ENCODE measurements at regions not wholly inside any gene's neighbourhood (a gene's known extent, or its start where the extent isn't known, plus 50 kb on each side); places are given as distances from the start of the nearest gene placed in this dataset.

DNA sequence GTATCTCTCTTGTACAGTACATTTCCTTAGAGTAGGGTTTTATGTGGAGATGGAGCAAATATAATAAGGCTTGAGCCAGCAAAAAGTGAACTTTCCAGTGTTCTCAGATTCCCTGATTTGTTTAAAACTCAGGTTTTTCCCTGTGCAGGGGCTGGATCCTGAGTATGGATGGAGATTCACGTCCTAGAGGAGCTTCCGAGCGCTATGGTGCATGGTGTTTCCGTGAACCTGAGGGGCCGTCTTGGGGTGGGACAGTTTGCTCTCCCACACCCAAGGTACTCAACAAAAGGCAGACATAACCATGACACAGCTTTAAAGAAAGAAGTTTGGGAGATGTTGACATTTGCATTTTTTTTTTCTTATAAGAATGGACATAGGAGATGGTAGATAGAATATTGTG lies 122.5 kb downstream of the SEC23IP start:
- Histone ChIP-seq H3K4me1 (ENCODE audit: control insufficient read depth in 2 of 2, insufficient read depth in 2 of 2, low read length in 2 of 2) (no peaks in the 10 kb centered on the region), H3K9me3 (ENCODE audit: control insufficient read depth in 2 of 2, insufficient read depth in 1 of 2, low read length in 1 of 2) (no peaks in the 10 kb centered on the region), H3K27ac (ENCODE audit: low read depth in 1 of 2, low read length in 1 of 2) (no peak overlapping the region), H3K27me3 (ENCODE audit: control insufficient read depth in 2 of 2, insufficient read depth in 1 of 2, low read length in 1 of 2) (peaks cover 0 to 14% of the 10 kb centered on the region in 2 donors), H3K4me3 (ENCODE audit: low read length in 2 of 2) (no peak overlapping the region), H3K36me3 (ENCODE audit: control insufficient read depth in 2 of 2, insufficient read depth in 2 of 2, low read length in 1 of 2) (no peaks in the 10 kb centered on the region)
- DNase-seq (ENCODE audit: low read depth in 6 of 9, low spot score in 9 of 9), result no peak
- WGBS, result 95% methylated on average over 5 of the region's 5 CpGs

DNA sequence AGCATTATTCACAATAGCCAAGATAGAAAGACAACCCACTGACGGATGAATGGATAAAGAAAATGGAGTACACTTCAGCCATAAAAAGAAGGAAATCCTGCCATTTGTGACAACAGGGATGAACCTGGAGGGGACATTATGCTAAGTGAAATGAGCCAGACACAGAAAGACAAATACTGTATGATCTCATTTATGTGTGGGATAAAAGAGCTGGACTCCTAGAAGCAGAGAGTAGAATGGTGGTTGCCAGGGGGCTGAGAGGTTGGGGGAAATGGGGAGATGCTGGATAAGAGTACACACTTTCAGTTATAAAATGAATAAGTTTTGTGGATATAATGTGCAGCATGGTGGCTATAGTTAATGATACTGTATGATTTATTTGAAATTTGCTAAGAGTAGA lies 124.4 kb downstream of the SEC23IP start:
- 98% methylated on average over 1 of the region's 1 CpG for WGBS
- no peak overlapping the region for H3K27ac ChIP-seq (ENCODE audit: low read depth in 1 of 2, low read length in 1 of 2)
- DNase-seq (ENCODE audit: low read depth in 6 of 9, low spot score in 9 of 9), result no peak
- no peak overlapping the region for H3K4me3 ChIP-seq (ENCODE audit: low read length in 2 of 2)
- peaks cover 0 to 2% of the 10 kb centered on the region in 2 donors for H3K27me3 ChIP-seq (ENCODE audit: control insufficient read depth in 2 of 2, insufficient read depth in 1 of 2, low read length in 1 of 2)
- H3K36me3 ChIP-seq (ENCODE audit: control insufficient read depth in 2 of 2, insufficient read depth in 2 of 2, low read length in 1 of 2), result no peaks in the 10 kb centered on the region
- no peaks in the 10 kb centered on the region for H3K4me1 ChIP-seq (ENCODE audit: control insufficient read depth in 2 of 2, insufficient read depth in 2 of 2, low read length in 2 of 2)
- no peaks in the 10 kb centered on the region for H3K9me3 ChIP-seq (ENCODE audit: control insufficient read depth in 2 of 2, insufficient read depth in 1 of 2, low read length in 1 of 2)

DNA sequence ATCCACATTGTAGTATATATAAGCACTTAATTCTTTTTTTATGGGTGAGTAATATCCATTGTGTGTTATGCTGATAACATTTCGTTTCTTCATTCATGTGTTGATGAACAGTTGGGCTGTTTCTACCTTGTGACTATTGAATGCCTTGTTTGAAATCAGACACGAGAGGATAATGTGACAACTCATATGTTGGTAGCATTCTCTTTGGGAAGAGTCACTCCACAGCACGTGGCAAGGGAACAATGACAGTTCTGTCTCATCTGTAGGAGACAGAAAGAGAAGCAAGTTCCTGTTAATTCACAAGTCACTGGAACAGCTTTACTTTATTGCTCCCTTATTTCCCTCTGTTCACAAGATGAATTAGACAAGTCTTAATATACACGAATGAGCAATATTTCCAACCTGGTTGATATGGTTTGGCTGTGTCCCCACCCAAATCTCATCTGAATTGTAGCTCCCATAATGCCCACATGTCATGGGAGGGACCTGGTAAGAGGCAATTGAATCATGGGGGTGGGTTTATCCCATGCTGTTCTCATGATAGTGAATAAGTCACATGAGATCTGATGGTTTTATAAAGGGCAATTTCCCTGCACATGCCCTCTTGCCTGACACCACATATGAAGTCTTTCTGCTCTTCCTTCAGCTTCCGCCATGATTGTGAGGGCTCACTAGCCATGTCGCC lies 125.3 kb downstream of the SEC23IP start:
- Histone ChIP-seq H3K27me3 (ENCODE audit: control insufficient read depth in 2 of 2, insufficient read depth in 1 of 2, low read length in 1 of 2) (no peaks in the 10 kb centered on the region), H3K9me3 (ENCODE audit: control insufficient read depth in 2 of 2, insufficient read depth in 1 of 2, low read length in 1 of 2) (no peaks in the 10 kb centered on the region), H3K4me3 (ENCODE audit: low read length in 2 of 2) (no peak overlapping the region), H3K36me3 (ENCODE audit: control insufficient read depth in 2 of 2, insufficient read depth in 2 of 2, low read length in 1 of 2) (no peaks in the 10 kb centered on the region), H3K4me1 (ENCODE audit: control insufficient read depth in 2 of 2, insufficient read depth in 2 of 2, low read length in 2 of 2) (no peaks in the 10 kb centered on the region), H3K27ac (ENCODE audit: low read depth in 1 of 2, low read length in 1 of 2) (no peak overlapping the region)
- 79% methylated on average over 6 of the region's 6 CpGs for WGBS
- no peak for DNase-seq (ENCODE audit: low read depth in 6 of 9, low spot score in 9 of 9)

DNA sequence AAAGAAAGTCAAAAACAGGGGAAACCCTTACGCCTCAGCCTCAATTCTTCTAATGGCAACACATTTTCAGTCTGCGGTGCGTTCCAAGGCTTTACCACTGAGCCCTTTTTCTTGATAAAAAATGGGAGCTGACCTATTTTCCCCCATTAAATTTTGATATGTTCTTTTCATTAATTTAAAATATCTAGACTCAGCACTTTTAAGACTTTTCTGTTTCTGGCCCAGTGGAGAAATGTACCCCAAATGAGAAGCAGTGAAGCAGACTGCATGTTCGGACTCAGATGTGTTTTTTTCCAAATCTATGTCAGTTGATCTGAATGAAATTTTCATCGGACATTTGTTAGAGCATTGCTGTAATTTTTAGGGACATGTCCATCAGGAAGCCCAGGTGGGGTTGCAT lies 126.2 kb downstream of the SEC23IP start:
- WGBS, result 96% methylated on average over 5 of the region's 5 CpGs
- Histone ChIP-seq H3K36me3 (ENCODE audit: control insufficient read depth in 2 of 2, insufficient read depth in 2 of 2, low read length in 1 of 2) (no peaks in the 10 kb centered on the region), H3K27ac (ENCODE audit: low read depth in 1 of 2, low read length in 1 of 2) (no peak overlapping the region), H3K4me1 (ENCODE audit: control insufficient read depth in 2 of 2, insufficient read depth in 2 of 2, low read length in 2 of 2) (no peaks in the 10 kb centered on the region), H3K27me3 (ENCODE audit: control insufficient read depth in 2 of 2, insufficient read depth in 1 of 2, low read length in 1 of 2) (no peaks in the 10 kb centered on the region), H3K4me3 (ENCODE audit: low read length in 2 of 2) (no peak overlapping the region), H3K9me3 (ENCODE audit: control insufficient read depth in 2 of 2, insufficient read depth in 1 of 2, low read length in 1 of 2) (no peaks in the 10 kb centered on the region)
- DNase-seq (ENCODE audit: low read depth in 6 of 9, low spot score in 9 of 9), result no peak

DNA sequence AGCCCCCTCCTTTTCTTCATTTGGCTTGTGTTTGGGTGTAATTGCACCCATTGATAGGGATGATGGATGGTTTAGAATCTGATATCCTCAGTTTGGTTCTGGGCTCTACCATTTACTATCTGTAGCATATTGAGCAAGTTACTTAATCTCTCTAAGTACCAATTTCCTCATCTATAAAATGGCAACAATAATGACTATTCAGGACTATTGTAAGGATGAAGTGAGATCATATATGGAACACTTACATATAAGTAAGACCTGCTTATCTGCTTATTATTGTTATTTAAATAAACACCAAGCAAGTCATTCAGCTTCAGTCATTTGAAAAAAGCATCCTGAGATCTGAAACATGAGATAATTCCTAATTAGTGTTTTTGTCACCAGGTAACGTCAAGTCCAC lies 127.0 kb downstream of the SEC23IP start:
- H3K9me3 ChIP-seq (ENCODE audit: control insufficient read depth in 2 of 2, insufficient read depth in 1 of 2, low read length in 1 of 2), result no peaks in the 10 kb centered on the region
- DNase-seq (ENCODE audit: low read depth in 6 of 9, low spot score in 9 of 9), result no peak
- H3K27me3 ChIP-seq (ENCODE audit: control insufficient read depth in 2 of 2, insufficient read depth in 1 of 2, low read length in 1 of 2), result no peaks in the 10 kb centered on the region
- WGBS, result 78% methylated on average over 1 of the region's 1 CpG
- H3K27ac ChIP-seq (ENCODE audit: low read depth in 1 of 2, low read length in 1 of 2), result no peak overlapping the region
- no peaks in the 10 kb centered on the region for H3K36me3 ChIP-seq (ENCODE audit: control insufficient read depth in 2 of 2, insufficient read depth in 2 of 2, low read length in 1 of 2)
- H3K4me3 ChIP-seq (ENCODE audit: low read length in 2 of 2), result no peak overlapping the region
- no peaks in the 10 kb centered on the region for H3K4me1 ChIP-seq (ENCODE audit: control insufficient read depth in 2 of 2, insufficient read depth in 2 of 2, low read length in 2 of 2)

DNA sequence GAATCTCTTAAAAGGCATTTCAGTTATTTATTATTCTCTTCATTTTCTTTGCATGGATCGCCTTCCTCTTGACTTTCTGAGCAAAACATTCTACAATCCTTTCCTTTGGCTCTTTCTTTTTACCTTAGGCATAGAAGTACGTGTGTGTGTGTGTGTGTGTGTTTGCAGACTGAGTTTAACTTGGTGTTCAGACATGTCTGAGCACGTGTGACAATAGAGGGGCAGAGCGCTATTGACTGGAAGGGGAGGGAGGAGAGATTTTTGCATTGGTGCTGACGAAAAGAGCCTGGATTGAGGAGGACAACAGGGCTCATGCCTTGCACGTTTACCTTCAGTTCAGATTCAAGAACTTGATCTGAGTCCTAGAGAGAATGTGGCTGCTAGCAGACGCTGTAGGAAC lies 129.8 kb downstream of the SEC23IP start:
- Histone ChIP-seq H3K27me3 (ENCODE audit: control insufficient read depth in 2 of 2, insufficient read depth in 1 of 2, low read length in 1 of 2) (no peaks in the 10 kb centered on the region), H3K4me1 (ENCODE audit: control insufficient read depth in 2 of 2, insufficient read depth in 2 of 2, low read length in 2 of 2) (no peaks in the 10 kb centered on the region), H3K9me3 (ENCODE audit: control insufficient read depth in 2 of 2, insufficient read depth in 1 of 2, low read length in 1 of 2) (no peaks in the 10 kb centered on the region), H3K4me3 (ENCODE audit: low read length in 2 of 2) (no peak overlapping the region), H3K36me3 (ENCODE audit: control insufficient read depth in 2 of 2, insufficient read depth in 2 of 2, low read length in 1 of 2) (no peaks in the 10 kb centered on the region), H3K27ac (ENCODE audit: low read depth in 1 of 2, low read length in 1 of 2) (no peak overlapping the region)
- no peak for DNase-seq (ENCODE audit: low read depth in 6 of 9, low spot score in 9 of 9)
- 81% methylated on average over 7 of the region's 7 CpGs for WGBS

DNA sequence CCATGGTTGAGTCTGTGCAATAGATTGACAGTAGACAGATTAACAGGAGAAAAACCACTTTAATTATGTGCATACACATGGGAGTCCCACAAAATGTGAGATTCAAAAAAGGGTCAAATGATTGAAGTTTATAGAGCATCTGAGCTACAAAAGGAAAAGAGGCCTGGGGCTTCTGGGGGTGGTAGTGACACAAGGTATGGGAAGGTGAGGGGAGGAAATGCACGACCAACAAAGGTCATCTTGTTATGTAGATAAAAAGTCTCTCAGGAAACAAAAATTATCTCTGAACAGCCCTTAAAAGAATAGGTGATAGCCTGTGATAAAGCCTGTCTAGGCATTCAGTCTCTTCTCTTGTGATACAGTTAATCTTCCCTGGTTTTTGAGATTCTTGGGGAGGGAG lies 141.7 kb downstream of the SEC23IP start:
- Histone ChIP-seq H3K4me3 (ENCODE audit: low read length in 2 of 2) (no peak overlapping the region), H3K4me1 (ENCODE audit: control insufficient read depth in 2 of 2, insufficient read depth in 2 of 2, low read length in 2 of 2) (no peaks in the 10 kb centered on the region), H3K27me3 (ENCODE audit: control insufficient read depth in 2 of 2, insufficient read depth in 1 of 2, low read length in 1 of 2) (peaks cover 0 to 2% of the 10 kb centered on the region in 2 donors), H3K27ac (ENCODE audit: low read depth in 1 of 2, low read length in 1 of 2) (no peak overlapping the region), H3K36me3 (ENCODE audit: control insufficient read depth in 2 of 2, insufficient read depth in 2 of 2, low read length in 1 of 2) (no peaks in the 10 kb centered on the region), H3K9me3 (ENCODE audit: control insufficient read depth in 2 of 2, insufficient read depth in 1 of 2, low read length in 1 of 2) (no peaks in the 10 kb centered on the region)
- no peak for DNase-seq (ENCODE audit: low read depth in 6 of 9, low spot score in 9 of 9)
- WGBS, result 81% methylated on average over 1 of the region's 1 CpG

DNA sequence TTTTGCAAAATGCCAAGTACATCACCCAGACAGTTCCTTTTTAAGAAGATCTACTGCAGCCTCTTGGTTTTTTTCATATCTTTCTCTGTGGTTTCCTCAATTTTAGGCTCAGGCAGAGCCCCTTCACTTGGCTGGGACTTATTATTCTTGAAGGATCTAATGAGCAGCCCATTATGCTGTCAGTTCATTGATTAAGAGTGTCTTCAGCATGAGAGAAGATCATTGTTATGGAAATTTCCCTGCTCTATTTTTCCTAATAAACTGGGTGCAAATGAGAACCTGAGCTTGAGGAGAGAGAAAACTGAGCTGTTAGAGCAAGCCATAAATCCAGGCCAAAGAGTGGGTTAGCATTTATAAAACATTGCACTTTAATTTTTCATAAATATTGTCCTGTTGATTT lies 146.5 kb downstream of the SEC23IP start:
- no peak for DNase-seq (ENCODE audit: low read depth in 6 of 9, low spot score in 9 of 9)
- Histone ChIP-seq H3K27me3 (ENCODE audit: control insufficient read depth in 2 of 2, insufficient read depth in 1 of 2, low read length in 1 of 2) (peaks cover 0 to 2% of the 10 kb centered on the region in 2 donors), H3K4me1 (ENCODE audit: control insufficient read depth in 2 of 2, insufficient read depth in 2 of 2, low read length in 2 of 2) (no peaks in the 10 kb centered on the region), H3K36me3 (ENCODE audit: control insufficient read depth in 2 of 2, insufficient read depth in 2 of 2, low read length in 1 of 2) (no peaks in the 10 kb centered on the region), H3K27ac (ENCODE audit: low read depth in 1 of 2, low read length in 1 of 2) (no peak overlapping the region), H3K9me3 (ENCODE audit: control insufficient read depth in 2 of 2, insufficient read depth in 1 of 2, low read length in 1 of 2) (no peaks in the 10 kb centered on the region), H3K4me3 (ENCODE audit: low read length in 2 of 2) (no peak overlapping the region)

DNA sequence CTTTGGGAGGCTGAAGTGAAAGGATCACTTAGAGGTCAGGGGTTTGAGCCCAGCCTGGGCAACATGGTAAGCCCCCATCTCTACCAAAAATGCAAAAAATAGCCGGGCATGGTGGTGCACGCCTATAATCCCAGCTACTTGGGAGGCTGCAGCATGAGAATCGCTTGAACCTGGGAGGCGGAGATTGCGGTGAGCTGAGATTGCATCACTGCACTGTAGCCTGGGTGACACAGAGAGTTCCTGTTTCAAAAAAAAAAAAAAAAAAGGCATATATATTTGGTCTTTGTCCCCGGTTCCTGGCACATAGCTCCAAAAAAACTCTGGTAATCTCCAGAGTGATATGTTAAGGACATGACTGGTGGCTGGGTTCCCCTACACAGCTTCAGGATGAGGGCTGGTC lies 147.3 kb downstream of the SEC23IP start:
- WGBS, result 94% methylated on average over 6 of the region's 6 CpGs
- Histone ChIP-seq H3K4me3 (ENCODE audit: low read length in 2 of 2) (no peak overlapping the region), H3K27ac (ENCODE audit: low read depth in 1 of 2, low read length in 1 of 2) (no peak overlapping the region), H3K36me3 (ENCODE audit: control insufficient read depth in 2 of 2, insufficient read depth in 2 of 2, low read length in 1 of 2) (no peaks in the 10 kb centered on the region), H3K9me3 (ENCODE audit: control insufficient read depth in 2 of 2, insufficient read depth in 1 of 2, low read length in 1 of 2) (no peaks in the 10 kb centered on the region), H3K27me3 (ENCODE audit: control insufficient read depth in 2 of 2, insufficient read depth in 1 of 2, low read length in 1 of 2) (peaks cover 0 to 2% of the 10 kb centered on the region in 2 donors), H3K4me1 (ENCODE audit: control insufficient read depth in 2 of 2, insufficient read depth in 2 of 2, low read length in 2 of 2) (no peaks in the 10 kb centered on the region)
- no peak for DNase-seq (ENCODE audit: low read depth in 6 of 9, low spot score in 9 of 9)

Measured in thymus (tissue), 11 donors.